GM18526 (cell line): ENCODE measurements at regions not wholly inside any gene's neighbourhood (a gene's known extent, or its start where the extent isn't known, plus 50 kb on each side); places are given as distances from the start of the nearest gene placed in this dataset.

Experiments
- POLR2A ChIP-seq: IDR thresholded peaks from 3 replicates; pipeline ENCODE4 v1.6.1; 2011; ENCODE audit not compliant: insufficient read length; ENCODE audit errors: extremely low read depth

DNA sequence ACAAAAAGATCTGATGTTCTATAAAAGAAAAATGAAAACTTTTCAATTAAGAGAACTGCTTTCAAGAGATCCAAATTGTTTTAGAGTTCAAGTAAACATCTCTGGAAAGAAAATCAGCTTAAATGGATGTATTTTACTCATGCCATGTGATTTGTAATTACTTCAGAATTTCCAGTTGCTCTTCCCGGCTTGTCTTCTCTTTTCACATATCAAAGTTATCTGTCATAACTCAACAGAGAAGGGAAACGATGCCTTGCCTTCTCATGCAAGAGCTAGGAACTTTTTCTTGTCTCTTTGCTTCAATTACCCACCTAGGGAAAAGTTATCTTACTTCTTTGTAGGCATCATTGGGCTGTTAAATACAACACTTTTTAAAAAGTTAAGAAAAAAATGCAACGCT lies 255.2 kb upstream of the POU2AF2 start:
- no peak for TF ChIP-seq POLR2A

DNA sequence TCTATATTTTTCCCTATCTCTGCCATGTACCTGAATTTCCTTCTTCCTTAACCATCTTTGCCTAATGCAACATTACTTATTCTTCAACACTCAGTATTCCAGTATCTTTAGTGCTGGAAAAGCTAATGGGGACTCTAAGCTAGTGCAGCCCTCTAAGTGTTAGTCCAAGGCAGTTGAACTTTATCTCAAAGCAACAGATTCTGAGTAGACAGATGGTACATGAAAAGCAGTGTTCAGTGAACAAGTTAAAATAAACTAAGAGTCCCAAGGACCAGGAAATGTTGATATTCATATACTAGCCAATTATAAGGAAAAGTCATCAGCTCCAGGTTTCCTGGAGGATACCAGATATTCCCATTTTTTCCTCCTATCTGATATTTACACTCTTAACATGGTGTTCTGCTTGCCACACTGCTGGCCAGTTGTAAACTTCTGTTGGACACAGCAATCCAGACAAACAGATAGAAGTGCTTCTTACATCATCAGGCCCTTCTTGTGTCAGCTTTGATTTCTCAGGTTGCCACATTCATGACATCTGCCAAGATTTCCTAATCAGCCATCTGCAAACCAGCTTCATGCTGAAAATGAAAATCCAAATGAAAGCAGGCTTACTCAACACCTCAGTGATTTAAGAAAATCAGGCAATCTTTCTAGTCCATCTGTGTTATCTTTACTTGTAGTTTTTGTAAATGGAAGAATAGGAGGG lies 255.9 kb upstream of the POU2AF2 start:
- no peak for TF ChIP-seq POLR2A

DNA sequence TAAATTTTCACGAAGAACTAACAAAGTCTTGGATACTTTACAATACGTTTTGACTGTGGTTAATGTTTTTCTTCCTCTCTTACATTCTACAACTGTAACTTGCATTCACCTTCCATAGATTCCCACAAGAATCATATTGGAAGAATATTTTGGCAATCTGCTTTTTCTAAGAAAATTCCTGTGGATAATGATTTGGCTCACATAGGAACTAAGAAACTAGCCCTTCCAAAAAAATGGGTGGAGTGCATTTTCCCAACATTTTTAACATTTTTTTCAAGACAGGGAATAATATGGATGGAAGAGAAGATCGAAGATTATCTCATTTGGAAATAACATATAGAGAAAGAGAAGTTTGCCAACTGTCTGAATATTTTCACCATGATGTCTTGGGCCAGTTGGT lies 256.9 kb upstream of the POU2AF2 start:
- no peak for TF ChIP-seq POLR2A

GRCh38 chr11:110986016-110986415 lies 259.5 kb upstream of the POU2AF2 start:
- no peak for TF ChIP-seq POLR2A

DNA sequence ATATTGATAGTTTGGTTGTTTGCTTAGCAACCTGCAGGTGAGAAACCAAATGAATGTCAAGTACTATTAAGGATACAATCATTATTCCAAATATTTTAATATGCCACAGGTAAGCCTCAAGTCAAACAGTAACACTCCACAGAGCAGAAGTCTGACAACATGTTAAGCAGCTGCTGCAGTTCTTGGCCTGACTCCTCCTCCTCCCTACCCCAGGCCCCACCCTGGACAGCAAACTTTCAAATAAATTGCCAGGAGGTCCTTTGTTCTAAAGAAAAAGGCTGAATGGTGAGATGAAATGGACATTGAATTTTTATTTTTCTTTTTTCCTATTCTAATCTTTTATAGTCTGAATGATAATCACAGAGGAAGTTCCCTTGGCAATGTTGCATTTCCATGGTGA lies 260.0 kb upstream of the POU2AF2 start:
- TF ChIP-seq POLR2A: no peak

GRCh38 chr11:110984693-110985092 lies 260.8 kb upstream of the POU2AF2 start:
- TF ChIP-seq POLR2A: no peak

- no peak for TF ChIP-seq POLR2A
These were observed 261.4 kb upstream of the POU2AF2 start for GRCh38 chr11:110984147-110984546.

DNA sequence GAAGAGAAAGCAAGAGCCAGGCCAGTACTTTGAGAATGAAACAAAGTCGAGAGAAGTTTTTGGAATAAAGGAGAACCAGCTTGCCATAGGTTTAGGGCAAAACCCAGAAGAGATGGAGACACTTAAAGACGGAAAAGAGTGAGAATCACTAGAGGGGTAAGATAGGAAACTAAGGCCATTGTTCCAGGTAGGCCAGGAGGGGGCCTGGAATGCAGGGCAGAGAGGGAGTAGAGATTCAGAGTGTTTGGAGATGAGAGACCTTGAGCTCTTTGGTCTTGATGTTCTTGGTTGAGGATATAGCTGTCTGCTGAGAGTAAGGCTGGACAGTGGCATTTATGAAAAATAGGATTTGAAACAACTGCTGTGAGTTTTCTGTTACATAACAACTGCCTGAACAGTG lies 263.3 kb upstream of the POU2AF2 start:
- no peak for TF ChIP-seq POLR2A

DNA sequence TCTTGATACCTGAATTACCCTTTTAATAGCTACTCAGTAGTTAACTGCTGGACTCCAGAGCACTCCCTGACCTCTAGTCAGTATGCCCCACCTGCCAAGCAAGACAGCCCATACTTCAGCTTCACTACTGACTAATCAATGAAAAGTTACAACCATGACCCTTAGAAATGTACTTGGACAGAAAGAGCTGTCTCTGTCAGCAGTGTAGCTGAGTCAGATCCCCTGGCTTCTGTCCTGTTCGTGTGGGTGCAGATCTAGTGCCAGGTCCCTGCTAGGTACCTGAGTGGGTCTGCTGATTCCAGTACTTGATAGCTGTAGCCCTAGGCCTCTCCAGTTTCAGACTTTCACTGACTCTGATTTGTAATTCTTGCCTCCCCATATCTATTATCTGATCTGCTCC lies 265.8 kb upstream of the POU2AF2 start:
- no peak for TF ChIP-seq POLR2A

DNA sequence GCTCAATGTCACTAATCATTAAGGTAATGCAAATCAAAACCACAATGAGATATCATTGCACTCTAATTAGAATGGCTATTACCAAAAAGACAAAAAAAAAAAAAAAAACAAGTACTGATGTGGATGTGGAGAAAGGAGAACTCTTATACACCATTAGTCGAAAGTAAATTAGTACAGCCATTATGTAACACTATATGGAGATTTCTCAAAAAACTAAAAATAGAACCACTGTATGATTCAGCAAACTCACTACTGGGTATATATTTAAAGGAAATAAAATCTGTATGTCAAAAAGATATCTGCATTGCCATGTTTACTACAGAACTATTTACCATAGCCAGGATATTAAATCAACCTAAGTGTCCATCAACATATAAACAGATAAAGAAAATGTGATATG lies 265.4 kb upstream of the ARHGAP20 start:
- no peak for TF ChIP-seq POLR2A

- TF ChIP-seq POLR2A: no peak
These were observed 262.5 kb upstream of the ARHGAP20 start for GRCh38 chr11:110974731-110975130.

DNA sequence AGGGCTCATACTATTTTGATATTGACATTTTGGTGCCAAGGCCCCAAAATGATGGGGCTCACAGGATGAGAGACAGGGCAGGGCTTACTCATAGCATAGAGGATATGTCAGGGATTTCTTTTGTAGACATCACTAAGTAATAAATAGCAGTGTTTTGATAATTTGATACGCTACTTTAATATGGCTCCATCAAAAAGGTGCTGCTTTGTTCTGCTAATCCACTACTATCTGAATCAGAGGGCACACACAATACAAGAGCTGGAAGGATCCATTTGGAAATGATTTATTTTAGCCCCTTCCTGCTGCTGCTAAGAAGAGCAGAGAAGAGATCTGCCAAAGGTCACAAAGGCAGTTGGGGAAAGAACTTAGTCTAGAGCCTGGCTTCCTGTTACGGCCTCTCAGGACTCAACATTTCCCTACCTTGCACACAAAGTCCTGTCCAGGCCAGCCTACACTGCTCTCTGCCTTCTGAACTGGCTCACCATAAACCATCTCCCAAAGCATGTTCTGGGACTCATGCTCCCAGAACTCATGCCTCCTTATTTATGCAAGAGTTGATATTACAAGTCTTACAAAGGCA lies 261.3 kb upstream of the ARHGAP20 start:
- no peak for TF ChIP-seq POLR2A

DNA sequence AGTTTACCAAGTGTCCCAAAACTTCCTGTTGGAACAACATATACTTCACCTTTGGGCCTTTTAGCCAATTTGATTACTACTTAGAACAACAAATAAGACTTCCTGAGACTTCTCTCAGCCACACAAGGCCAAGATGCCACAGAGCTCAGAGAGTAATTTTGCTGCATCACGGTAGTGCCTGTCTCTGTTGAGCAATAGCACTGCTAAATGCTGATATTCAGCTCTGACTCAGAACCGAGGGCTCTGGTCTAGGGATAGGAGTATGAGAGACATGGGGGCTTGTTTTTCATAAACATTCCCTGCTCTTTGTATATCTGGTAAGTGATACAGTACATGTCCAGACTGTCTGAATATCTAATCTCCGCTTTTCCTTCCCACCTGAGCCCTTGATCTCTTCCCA lies 260.4 kb upstream of the ARHGAP20 start:
- TF ChIP-seq POLR2A: no peak

DNA sequence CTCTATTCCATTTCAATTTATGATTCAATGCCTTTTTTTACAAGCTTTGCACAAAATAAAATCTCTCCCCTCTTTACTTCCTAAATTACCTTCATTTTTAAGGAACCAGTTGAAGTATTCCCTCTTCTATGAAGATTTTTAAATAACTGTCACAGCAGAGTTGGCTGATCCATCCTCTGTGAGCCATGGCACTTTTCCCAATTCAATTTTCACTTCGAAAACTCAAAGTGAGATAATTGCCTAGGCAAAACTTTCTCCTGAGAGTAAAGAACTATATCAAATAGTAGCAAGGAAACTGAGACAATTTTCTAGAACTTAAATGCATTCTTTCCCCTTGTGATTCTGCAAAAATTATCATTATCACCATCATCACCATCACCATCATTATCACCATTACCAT lies 259.9 kb upstream of the ARHGAP20 start:
- TF ChIP-seq POLR2A: no peak

DNA sequence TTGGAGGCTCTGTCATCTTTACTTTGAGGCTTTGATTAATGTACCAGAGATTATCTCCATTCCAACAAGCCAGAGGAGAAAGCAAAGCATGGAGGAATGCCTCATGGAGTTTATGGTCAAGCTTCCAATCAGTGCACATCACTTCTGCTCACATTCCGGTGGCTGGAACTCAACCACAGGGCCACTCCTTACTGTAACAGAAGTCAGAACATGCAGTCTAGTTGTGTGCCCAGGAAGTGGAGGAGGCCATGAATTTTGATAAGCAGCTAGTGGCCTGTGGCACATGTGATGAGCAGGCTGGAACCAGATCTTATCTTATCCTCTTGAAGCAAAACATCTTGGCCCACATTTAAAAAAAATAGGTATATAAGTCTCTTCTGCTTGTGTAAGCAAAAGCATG lies 258.9 kb upstream of the ARHGAP20 start:
- no peak for TF ChIP-seq POLR2A

GRCh38 chr11:110968348-110969062 lies 256.3 kb upstream of the ARHGAP20 start:
- no peak for TF ChIP-seq POLR2A

DNA sequence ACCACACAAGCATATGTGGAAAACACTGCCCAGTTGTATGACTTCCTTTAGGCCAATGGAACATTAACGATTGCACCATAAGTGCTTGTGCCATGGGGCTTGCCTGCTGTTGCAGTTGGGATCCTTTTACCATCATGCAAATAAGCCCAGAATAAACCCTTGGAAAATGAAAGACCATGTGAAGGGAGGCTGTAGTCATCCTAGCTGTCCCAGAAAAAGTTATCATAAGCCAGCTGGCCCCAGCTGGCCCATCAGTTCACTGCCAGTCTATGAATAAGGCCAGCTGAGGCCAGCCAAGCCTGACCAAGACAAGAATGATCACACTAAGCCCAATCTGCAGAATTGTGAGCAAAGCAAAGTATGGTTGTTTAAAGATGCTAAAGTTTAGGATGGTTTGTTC lies 253.9 kb upstream of the ARHGAP20 start:
- no peak for TF ChIP-seq POLR2A

- TF ChIP-seq POLR2A: no peak
These were observed 250.7 kb upstream of the ARHGAP20 start for GRCh38 chr11:110962921-110963320.
